ENCODE measurements at regions not wholly inside any gene's neighbourhood (a gene's known extent, or its start where the extent isn't known, plus 50 kb on each side); places are given as distances from the start of the nearest gene placed in this dataset.
A peak's percentile ranks its signal among the peaks of the same experiment; 100 is the strongest.
"Not testable (repeated sequence)": the region's sequence is repeated elsewhere in the genome, so short reads cannot be mapped to it uniquely, and the experiment has no call there.

DNA sequence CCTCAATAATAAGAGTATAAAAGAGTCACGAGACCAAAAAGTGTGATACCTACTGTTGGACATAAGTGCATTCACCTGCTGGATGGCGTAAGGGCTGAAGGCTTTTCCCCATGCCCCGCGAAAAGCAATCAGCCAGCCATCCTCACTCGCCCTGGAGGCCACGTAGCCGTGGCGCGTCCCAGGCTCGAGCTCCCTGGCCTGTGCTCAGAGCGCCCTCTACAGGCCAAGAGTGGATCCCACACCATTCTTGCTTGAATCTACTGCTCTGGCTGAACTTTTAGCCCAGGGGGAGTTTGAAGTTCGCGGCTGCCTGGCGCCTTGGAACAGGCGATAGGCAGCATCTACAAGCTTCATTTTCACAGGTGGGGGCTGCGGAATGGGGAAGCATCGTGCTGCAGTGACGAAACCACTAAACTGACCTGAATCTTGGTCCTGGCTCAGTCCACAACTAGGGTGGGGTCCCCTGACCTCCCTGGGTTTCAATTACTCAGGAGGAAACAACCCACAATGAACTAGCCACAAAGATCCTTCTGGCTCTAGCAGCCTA is 70.3 kb upstream of the SERBP1 start:
- Histone ChIP-seq H3K4ac (ENCODE audit: low read length) (no peak overlapping the region), H3K9ac (ENCODE audit: low read depth, low read length, poor library complexity) (no peak overlapping the region), H3K23ac (ENCODE audit: low read depth, low read length, poor library complexity) (no peak overlapping the region), H2AFZ (ENCODE audit: low read length) (peak overlapping the region; percentile 74), H2AK5ac (ENCODE audit: low read depth, low read length) (no peak overlapping the region), H3K79me1 (ENCODE audit: low read depth, low read length) (no peaks in the 10 kb centered on the region), H2BK5ac (ENCODE audit: low read length) (no peak overlapping the region), H3K36me3 (replicated peaks in 1 of 2; ENCODE audit: control insufficient read depth in 2 of 2, insufficient read depth in 2 of 2, low read length in 2 of 2) (no peaks in the 10 kb centered on the region), H3K4me2 (ENCODE audit: insufficient read depth, low read length, poor library complexity, severe bottlenecking) (no peak overlapping the region), H4K8ac (ENCODE audit: low read depth, low read length) (no peak overlapping the region), H3K18ac (ENCODE audit: low read length) (no peak overlapping the region), H2BK15ac (ENCODE audit: low read length) (no peak overlapping the region), H2BK120ac (ENCODE audit: low read depth, low read length) (no peak overlapping the region), H2BK12ac (ENCODE audit: low read length) (no peak overlapping the region), H3K14ac (ENCODE audit: low read length) (no peak overlapping the region), H3K9me3 (replicated peaks in 1 of 2; ENCODE audit: control insufficient read depth in 2 of 2, insufficient read depth in 1 of 2, low read depth in 1 of 2, low read length in 2 of 2) (no peaks in the 10 kb centered on the region), H4K91ac (ENCODE audit: low read depth, low read length, poor library complexity) (no peak overlapping the region), H3K27ac (replicated peaks; ENCODE audit: low read length) (no peak overlapping the region), H3K4me3 (ENCODE audit: low read length in 2 of 2) (no peak overlapping the region), H3K27me3 (ENCODE audit: control insufficient read depth in 3 of 3, insufficient read depth in 3 of 3, low read depth in 1 of 3, low read length in 3 of 3) (peaks cover 0 to 8% (median 0%) of the 10 kb centered on the region in 3 experiments), H3K4me1 (ENCODE audit: control insufficient read depth in 2 of 2, insufficient read depth in 1 of 2, low read depth in 1 of 2, low read length in 2 of 2) (no peaks in the 10 kb centered on the region)
- peak; percentile 89 for DNase-seq (ENCODE audit: low spot score)
- WGBS, 2 donors (ENCODE audit: extremely low coverage in 2 of 2, insufficient read length in 2 of 2, insufficient replicate concordance in 1 of 2), result no CpG with 5 or more reads among the region's 18 CpGs

DNA sequence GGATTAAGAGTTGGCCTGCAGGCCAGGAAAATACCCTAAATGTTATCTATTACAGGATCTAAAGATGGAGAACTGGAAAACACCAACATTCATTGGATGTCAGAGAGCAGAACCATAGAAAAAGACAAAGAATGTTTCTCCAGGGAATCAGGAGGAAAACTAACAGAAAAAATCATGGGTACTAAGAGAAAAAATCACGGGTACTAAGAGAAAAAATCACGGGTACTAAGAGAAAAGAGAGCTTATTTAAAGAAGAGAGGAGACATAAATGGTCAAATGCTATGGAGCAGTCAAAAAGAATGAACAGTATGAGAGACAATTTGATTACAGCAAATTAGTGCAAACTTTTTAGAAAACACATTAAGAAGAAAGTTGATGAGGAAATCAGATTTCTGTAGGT is 73.8 kb upstream of the SERBP1 start:
- Histone ChIP-seq H3K36me3 (replicated peaks in 1 of 2; ENCODE audit: control insufficient read depth in 2 of 2, insufficient read depth in 2 of 2, low read length in 2 of 2) (no peaks in the 10 kb centered on the region), H3K27ac (replicated peaks; ENCODE audit: low read length) (no peak overlapping the region)

GRCh38 chr1:67513392-67514294 is 83.4 kb upstream of the SERBP1 start:
- not testable (repeated sequence) for H3K9ac ChIP-seq (ENCODE audit: low read depth, low read length, poor library complexity); H3K4me2 ChIP-seq (ENCODE audit: insufficient read depth, low read length, poor library complexity, severe bottlenecking); H2AFZ ChIP-seq (ENCODE audit: low read length); H4K8ac ChIP-seq (ENCODE audit: low read depth, low read length); H3K14ac ChIP-seq (ENCODE audit: low read length); H4K91ac ChIP-seq (ENCODE audit: low read depth, low read length, poor library complexity); H3K27ac ChIP-seq (replicated peaks; ENCODE audit: low read length); H2BK5ac ChIP-seq (ENCODE audit: low read length); H3K23ac ChIP-seq (ENCODE audit: low read depth, low read length, poor library complexity); H2AK5ac ChIP-seq (ENCODE audit: low read depth, low read length); DNase-seq (ENCODE audit: low spot score); H3K4me3 ChIP-seq (ENCODE audit: low read length in 2 of 2); H3K27me3 ChIP-seq (ENCODE audit: control insufficient read depth in 3 of 3, insufficient read depth in 3 of 3, low read depth in 1 of 3, low read length in 3 of 3); H3K36me3 ChIP-seq (replicated peaks in 1 of 2; ENCODE audit: control insufficient read depth in 2 of 2, insufficient read depth in 2 of 2, low read length in 2 of 2); H3K4me1 ChIP-seq (ENCODE audit: control insufficient read depth in 2 of 2, insufficient read depth in 1 of 2, low read depth in 1 of 2, low read length in 2 of 2); H3K4ac ChIP-seq (ENCODE audit: low read length); H3K79me1 ChIP-seq (ENCODE audit: low read depth, low read length); H2BK15ac ChIP-seq (ENCODE audit: low read length); H3K18ac ChIP-seq (ENCODE audit: low read length); H3K9me3 ChIP-seq (replicated peaks in 1 of 2; ENCODE audit: control insufficient read depth in 2 of 2, insufficient read depth in 1 of 2, low read depth in 1 of 2, low read length in 2 of 2); H2BK12ac ChIP-seq (ENCODE audit: low read length); H2BK120ac ChIP-seq (ENCODE audit: low read depth, low read length)
- WGBS, 2 donors (ENCODE audit: extremely low coverage in 2 of 2, insufficient read length in 2 of 2, insufficient replicate concordance in 1 of 2), result no CpG with 5 or more reads among the region's 11 CpGs

More for the DNA sequence above, 73.8 kb upstream of the SERBP1 start:
- no CpG with 5 or more reads among the region's 2 CpGs for WGBS, 2 donors (ENCODE audit: extremely low coverage in 2 of 2, insufficient read length in 2 of 2, insufficient replicate concordance in 1 of 2)
- no peak overlapping the region for H4K8ac ChIP-seq (ENCODE audit: low read depth, low read length)
- no peak overlapping the region for H2BK12ac ChIP-seq (ENCODE audit: low read length)
- H2AK5ac ChIP-seq (ENCODE audit: low read depth, low read length), result no peak overlapping the region
- no peak for DNase-seq (ENCODE audit: low spot score)
- H3K27me3 ChIP-seq (ENCODE audit: control insufficient read depth in 3 of 3, insufficient read depth in 3 of 3, low read depth in 1 of 3, low read length in 3 of 3), result peaks cover 0 to 8% (median 0%) of the 10 kb centered on the region in 3 experiments
- H3K14ac ChIP-seq (ENCODE audit: low read length), result no peak overlapping the region
- no peak overlapping the region for H2BK15ac ChIP-seq (ENCODE audit: low read length)
- no peaks in the 10 kb centered on the region for H3K4me1 ChIP-seq (ENCODE audit: control insufficient read depth in 2 of 2, insufficient read depth in 1 of 2, low read depth in 1 of 2, low read length in 2 of 2)
- no peak overlapping the region for H3K4ac ChIP-seq (ENCODE audit: low read length)
- H4K91ac ChIP-seq (ENCODE audit: low read depth, low read length, poor library complexity), result no peak overlapping the region
- H3K4me3 ChIP-seq (ENCODE audit: low read length in 2 of 2), result no peak overlapping the region
- H2BK5ac ChIP-seq (ENCODE audit: low read length), result no peak overlapping the region
- no peaks in the 10 kb centered on the region for H3K9me3 ChIP-seq (replicated peaks in 1 of 2; ENCODE audit: control insufficient read depth in 2 of 2, insufficient read depth in 1 of 2, low read depth in 1 of 2, low read length in 2 of 2)
- no peak overlapping the region for H3K4me2 ChIP-seq (ENCODE audit: insufficient read depth, low read length, poor library complexity, severe bottlenecking)
- H3K79me1 ChIP-seq (ENCODE audit: low read depth, low read length), result no peaks in the 10 kb centered on the region
- no peak overlapping the region for H2AFZ ChIP-seq (ENCODE audit: low read length)
- H2BK120ac ChIP-seq (ENCODE audit: low read depth, low read length), result no peak overlapping the region
- no peak overlapping the region for H3K23ac ChIP-seq (ENCODE audit: low read depth, low read length, poor library complexity)
- H3K9ac ChIP-seq (ENCODE audit: low read depth, low read length, poor library complexity), result no peak overlapping the region
- no peak overlapping the region for H3K18ac ChIP-seq (ENCODE audit: low read length)

DNA sequence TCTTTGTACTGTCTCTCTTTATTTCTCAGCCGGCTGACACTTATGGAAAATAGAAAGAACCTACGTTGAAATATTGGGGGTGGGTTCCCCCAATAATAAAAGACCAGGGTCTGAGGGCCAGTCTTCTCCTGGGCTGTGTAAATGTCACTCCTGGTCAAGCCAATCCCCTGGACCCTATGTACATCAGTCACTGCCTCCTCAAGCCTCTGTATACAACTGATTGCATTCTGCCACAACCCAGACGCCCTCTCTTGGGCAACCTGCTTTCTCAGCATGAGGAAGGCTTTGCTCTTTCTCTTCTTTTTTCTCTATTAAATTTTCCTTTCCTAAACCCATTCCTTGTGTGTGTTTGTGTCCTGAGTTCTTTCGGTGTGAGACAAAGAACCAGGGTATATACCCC is 84.1 kb upstream of the SERBP1 start:
- Histone ChIP-seq H2AFZ (ENCODE audit: low read length) (no peak overlapping the region), H3K14ac (ENCODE audit: low read length) (no peak overlapping the region), H3K36me3 (replicated peaks in 1 of 2; ENCODE audit: control insufficient read depth in 2 of 2, insufficient read depth in 2 of 2, low read length in 2 of 2) (no peaks in the 10 kb centered on the region), H3K27me3 (ENCODE audit: control insufficient read depth in 3 of 3, insufficient read depth in 3 of 3, low read depth in 1 of 3, low read length in 3 of 3) (no peaks in the 10 kb centered on the region), H2BK5ac (ENCODE audit: low read length) (no peak overlapping the region), H3K79me1 (ENCODE audit: low read depth, low read length) (no peaks in the 10 kb centered on the region), H3K9me3 (replicated peaks in 1 of 2; ENCODE audit: control insufficient read depth in 2 of 2, insufficient read depth in 1 of 2, low read depth in 1 of 2, low read length in 2 of 2) (peaks cover 0 to 2% of the 10 kb centered on the region in 2 donors), H3K4me2 (ENCODE audit: insufficient read depth, low read length, poor library complexity, severe bottlenecking) (no peak overlapping the region), H3K27ac (replicated peaks; ENCODE audit: low read length) (no peak overlapping the region), H3K4ac (ENCODE audit: low read length) (no peak overlapping the region), H2BK15ac (ENCODE audit: low read length) (no peak overlapping the region), H2BK12ac (ENCODE audit: low read length) (no peak overlapping the region), H3K23ac (ENCODE audit: low read depth, low read length, poor library complexity) (no peak overlapping the region), H3K4me3 (ENCODE audit: low read length in 2 of 2) (no peak overlapping the region), H3K9ac (ENCODE audit: low read depth, low read length, poor library complexity) (no peak overlapping the region), H3K18ac (ENCODE audit: low read length) (no peak overlapping the region), H2AK5ac (ENCODE audit: low read depth, low read length) (no peak overlapping the region), H4K91ac (ENCODE audit: low read depth, low read length, poor library complexity) (no peak overlapping the region), H3K4me1 (ENCODE audit: control insufficient read depth in 2 of 2, insufficient read depth in 1 of 2, low read depth in 1 of 2, low read length in 2 of 2) (no peaks in the 10 kb centered on the region), H2BK120ac (ENCODE audit: low read depth, low read length) (no peak overlapping the region), H4K8ac (ENCODE audit: low read depth, low read length) (no peak overlapping the region)
- WGBS, 2 donors (ENCODE audit: extremely low coverage in 2 of 2, insufficient read length in 2 of 2, insufficient replicate concordance in 1 of 2), result no CpG with 5 or more reads among the region's 4 CpGs
- no peak for DNase-seq (ENCODE audit: low spot score)

Measured in neuronal stem cell (in vitro differentiated cells).